ENCODE measurements at regions not wholly inside any gene's neighbourhood (a gene's known extent, or its start where the extent isn't known, plus 50 kb on each side); places are given as distances from the start of the nearest gene placed in this dataset.

GRCh38 chrX:99308302-99308701 is 1101.8 kb downstream of the PCDH19 start:
- Histone ChIP-seq H3K9me3 (ENCODE audit: control insufficient read depth, low read depth, low read length) (no peaks in the 10 kb centered on the region), H2BK120ac (ENCODE audit: low read depth, low read length, poor library complexity, severe bottlenecking) (no peak overlapping the region), H3K14ac (ENCODE audit: insufficient read depth, low read length) (no peak overlapping the region), H3K23ac (ENCODE audit: insufficient read length, low read depth, low read length) (no peak overlapping the region), H4K8ac (replicated peaks; ENCODE audit: insufficient read length, low read depth, low read length) (no peak overlapping the region), H3K4ac (ENCODE audit: low read depth, low read length) (no peak overlapping the region), H2BK15ac (ENCODE audit: low read depth, low read length) (no peak overlapping the region), H3K27ac (ENCODE audit: insufficient read length, low read depth, low read length) (no peak overlapping the region), H3K4me1 (ENCODE audit: insufficient read depth, low read length) (no peaks in the 10 kb centered on the region), H2BK12ac (ENCODE audit: insufficient read length, low read depth, low read length) (no peak overlapping the region), H2BK5ac (ENCODE audit: insufficient read length, low read length) (no peak overlapping the region), H4K5ac (ENCODE audit: insufficient read length, low read depth, low read length) (no peak overlapping the region), H4K91ac (ENCODE audit: insufficient read length, low read depth, low read length) (no peak overlapping the region), H3K23me2 (ENCODE audit: insufficient read length, low read depth, low read length, poor library complexity, severe bottlenecking) (no peaks in the 10 kb centered on the region), H3K4me2 (ENCODE audit: insufficient read depth, insufficient read length, low read length) (no peak overlapping the region), H2AK5ac (ENCODE audit: insufficient read length, low read length) (no peak overlapping the region), H3K9ac (ENCODE audit: extremely low read depth, insufficient read length, low read length) (no peak overlapping the region), H3T11ph (ENCODE audit: low read length) (no peak overlapping the region), H2AFZ (ENCODE audit: low read length) (no peak overlapping the region), H4K20me1 (ENCODE audit: control insufficient read depth, insufficient read depth, insufficient read length) (no peaks in the 10 kb centered on the region), H2BK20ac (ENCODE audit: low read depth, low read length, poor library complexity, severe bottlenecking) (no peak overlapping the region), H3K79me2 (ENCODE audit: insufficient read depth, low read length) (no peaks in the 10 kb centered on the region), H3K56ac (ENCODE audit: insufficient read length, low read depth, low read length) (no peak overlapping the region), H3K18ac (ENCODE audit: insufficient read length, low read depth, low read length) (no peak overlapping the region), H3K27me3 (ENCODE audit: insufficient read depth, low read length) (no peaks in the 10 kb centered on the region), H3K79me1 (ENCODE audit: insufficient read depth, low read depth, low read length, poor library complexity, severe bottlenecking) (no peaks in the 10 kb centered on the region)
- no peak overlapping the region for H3K4me3 Mint-ChIP-seq
- no peaks in the 10 kb centered on the region for H3K36me3 Mint-ChIP-seq (ENCODE audit: insufficient read depth in 1 of 3, low read depth in 3 of 3)
- no peak overlapping the region for H3K27ac Mint-ChIP-seq
- H3K4me1 Mint-ChIP-seq, result no peaks in the 10 kb centered on the region; a peak in 1 of 4 replicates
- no peaks in the 10 kb centered on the region for H3K27me3 Mint-ChIP-seq (ENCODE audit: low read depth)
- no peak for TF ChIP-seq CTCF (conservative IDR thresholded peaks at IDR 0.05)
- H3K9me3 Mint-ChIP-seq, result no peaks in the 10 kb centered on the region
- no peak for DNase-seq

Measured in H9 (cell line).